ENCODE measurements at regions not wholly inside any gene's neighbourhood (a gene's known extent, or its start where the extent isn't known, plus 50 kb on each side); places are given as distances from the start of the nearest gene placed in this dataset.

DNA sequence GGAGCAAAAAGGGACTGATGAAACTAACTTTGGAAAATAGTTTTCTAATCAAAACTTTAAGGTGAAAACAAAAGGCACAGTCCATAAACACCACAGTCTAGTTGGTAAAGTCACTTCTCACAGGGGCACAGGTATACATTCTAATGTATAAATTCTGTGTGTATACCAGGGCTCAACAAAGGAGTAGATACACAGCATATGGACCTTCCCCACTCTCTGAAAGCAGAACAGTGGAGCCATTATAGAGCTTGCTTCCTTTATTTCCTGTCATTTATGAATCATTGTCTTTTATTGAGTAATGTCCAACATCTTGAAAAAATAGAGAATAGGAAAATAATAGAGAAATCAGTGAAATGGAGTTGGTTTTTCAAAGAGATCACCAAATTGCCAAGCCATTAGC, 746.5 kb upstream of the CHRM3 start:
- no peak overlapping the region for H2AFZ ChIP-seq (ENCODE audit: low read depth, low read length)

DNA sequence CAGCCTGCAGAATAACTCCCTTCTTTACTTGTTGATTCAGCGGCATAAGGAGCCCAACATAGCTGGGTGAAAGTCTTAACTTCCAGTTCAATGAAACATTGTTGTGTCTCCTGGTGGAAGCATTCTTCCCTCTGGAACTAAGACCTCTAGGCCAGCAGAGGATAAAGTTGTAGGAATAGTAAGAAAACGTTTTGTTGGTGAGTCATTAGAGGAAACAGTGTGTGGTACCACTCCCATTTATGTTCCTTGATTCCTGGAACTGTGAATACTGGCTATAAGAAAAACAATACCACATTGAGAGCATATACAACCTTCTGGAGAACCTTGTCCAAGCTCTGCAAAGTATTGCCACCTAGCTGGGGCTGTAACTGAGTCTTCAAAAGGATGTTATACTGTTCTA, 737.4 kb upstream of the ZP4 start:
- Histone ChIP-seq H3K4me2 (ENCODE audit: low read length) (no peak overlapping the region), H3F3A (ENCODE audit: insufficient read depth, low read length, poor library complexity, severe bottlenecking) (no peaks in the 10 kb centered on the region), H3K9me3 (ENCODE audit: low read length) (no peaks in the 10 kb centered on the region), H3K79me2 (replicated peaks; ENCODE audit: insufficient read depth, low read length) (no peaks in the 10 kb centered on the region), H3K9me2 (ENCODE audit: insufficient read depth, low read length) (no peaks in the 10 kb centered on the region), H3K27me3 (ENCODE audit: insufficient read depth, low read depth, low read length) (no peaks in the 10 kb centered on the region), H3K27ac (ENCODE audit: low read length) (no peak overlapping the region), H2AFZ (ENCODE audit: low read depth, low read length) (no peak overlapping the region), H4K20me1 (ENCODE audit: insufficient read depth) (no peaks in the 10 kb centered on the region), H3K4me3 (ENCODE audit: low read length) (no peak overlapping the region), H3K36me3 (ENCODE audit: insufficient read depth, low read length) (no peaks in the 10 kb centered on the region), H3K9ac (ENCODE audit: low read length) (no peak overlapping the region)
- TF ChIP-seq RAD21 (conservative IDR thresholded peaks at IDR 0.05) = no peak
- TF ChIP-seq SMC3 (conservative IDR thresholded peaks at IDR 0.05; ENCODE audit: poor library complexity) = no peak

More for the DNA sequence above, 746.5 kb upstream of the CHRM3 start:
- Histone ChIP-seq H3K4me2 (ENCODE audit: low read length) (no peak overlapping the region), H3K79me2 (replicated peaks; ENCODE audit: insufficient read depth, low read length) (no peaks in the 10 kb centered on the region), H3K9me2 (ENCODE audit: insufficient read depth, low read length) (no peaks in the 10 kb centered on the region), H3F3A (ENCODE audit: insufficient read depth, low read length, poor library complexity, severe bottlenecking) (no peaks in the 10 kb centered on the region), H3K9me3 (ENCODE audit: low read length) (no peaks in the 10 kb centered on the region), H3K4me3 (ENCODE audit: low read length) (no peak overlapping the region), H3K27me3 (ENCODE audit: insufficient read depth, low read depth, low read length) (no peaks in the 10 kb centered on the region), H3K36me3 (ENCODE audit: insufficient read depth, low read length) (no peaks in the 10 kb centered on the region), H3K9ac (ENCODE audit: low read length) (no peak overlapping the region), H4K20me1 (ENCODE audit: insufficient read depth) (no peaks in the 10 kb centered on the region), H3K27ac (ENCODE audit: low read length) (no peak overlapping the region)
- TF ChIP-seq RAD21 (conservative IDR thresholded peaks at IDR 0.05) = no peak
- TF ChIP-seq MXI1 (conservative IDR thresholded peaks at IDR 0.05; ENCODE audit: poor library complexity, severe bottlenecking) = no peak
- no peak for TF ChIP-seq EP300 (conservative IDR thresholded peaks at IDR 0.05; ENCODE audit: poor library complexity, severe bottlenecking)
- TF ChIP-seq EZH2 (IDR thresholded peaks at IDR 0.05; ENCODE audit: borderline replicate concordance, insufficient read depth, low read length, poor library complexity, severe bottlenecking) = no peak
- no peak for TF ChIP-seq SMC3 (conservative IDR thresholded peaks at IDR 0.05; ENCODE audit: poor library complexity)
- TF ChIP-seq POLR2AphosphoS5 (IDR thresholded peaks at IDR 0.05) = no peak
- TF ChIP-seq TAF1 (IDR thresholded peaks at IDR 0.05; ENCODE audit: low read depth) = no peak
- TF ChIP-seq, protein P1, sequence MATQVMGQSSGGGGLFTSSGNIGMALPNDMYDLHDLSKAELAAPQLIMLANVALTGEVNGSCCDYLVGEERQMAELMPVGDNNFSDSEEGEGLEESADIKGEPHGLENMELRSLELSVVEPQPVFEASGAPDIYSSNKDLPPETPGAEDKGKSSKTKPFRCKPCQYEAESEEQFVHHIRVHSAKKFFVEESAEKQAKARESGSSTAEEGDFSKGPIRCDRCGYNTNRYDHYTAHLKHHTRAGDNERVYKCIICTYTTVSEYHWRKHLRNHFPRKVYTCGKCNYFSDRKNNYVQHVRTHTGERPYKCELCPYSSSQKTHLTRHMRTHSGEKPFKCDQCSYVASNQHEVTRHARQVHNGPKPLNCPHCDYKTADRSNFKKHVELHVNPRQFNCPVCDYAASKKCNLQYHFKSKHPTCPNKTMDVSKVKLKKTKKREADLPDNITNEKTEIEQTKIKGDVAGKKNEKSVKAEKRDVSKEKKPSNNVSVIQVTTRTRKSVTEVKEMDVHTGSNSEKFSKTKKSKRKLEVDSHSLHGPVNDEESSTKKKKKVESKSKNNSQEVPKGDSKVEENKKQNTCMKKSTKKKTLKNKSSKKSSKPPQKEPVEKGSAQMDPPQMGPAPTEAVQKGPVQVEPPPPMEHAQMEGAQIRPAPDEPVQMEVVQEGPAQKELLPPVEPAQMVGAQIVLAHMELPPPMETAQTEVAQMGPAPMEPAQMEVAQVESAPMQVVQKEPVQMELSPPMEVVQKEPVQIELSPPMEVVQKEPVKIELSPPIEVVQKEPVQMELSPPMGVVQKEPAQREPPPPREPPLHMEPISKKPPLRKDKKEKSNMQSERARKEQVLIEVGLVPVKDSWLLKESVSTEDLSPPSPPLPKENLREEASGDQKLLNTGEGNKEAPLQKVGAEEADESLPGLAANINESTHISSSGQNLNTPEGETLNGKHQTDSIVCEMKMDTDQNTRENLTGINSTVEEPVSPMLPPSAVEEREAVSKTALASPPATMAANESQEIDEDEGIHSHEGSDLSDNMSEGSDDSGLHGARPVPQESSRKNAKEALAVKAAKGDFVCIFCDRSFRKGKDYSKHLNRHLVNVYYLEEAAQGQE (IDR thresholded peaks at IDR 0.05; ENCODE audit: borderline replicate concordance) = no peak
- TF ChIP-seq, protein P2, sequence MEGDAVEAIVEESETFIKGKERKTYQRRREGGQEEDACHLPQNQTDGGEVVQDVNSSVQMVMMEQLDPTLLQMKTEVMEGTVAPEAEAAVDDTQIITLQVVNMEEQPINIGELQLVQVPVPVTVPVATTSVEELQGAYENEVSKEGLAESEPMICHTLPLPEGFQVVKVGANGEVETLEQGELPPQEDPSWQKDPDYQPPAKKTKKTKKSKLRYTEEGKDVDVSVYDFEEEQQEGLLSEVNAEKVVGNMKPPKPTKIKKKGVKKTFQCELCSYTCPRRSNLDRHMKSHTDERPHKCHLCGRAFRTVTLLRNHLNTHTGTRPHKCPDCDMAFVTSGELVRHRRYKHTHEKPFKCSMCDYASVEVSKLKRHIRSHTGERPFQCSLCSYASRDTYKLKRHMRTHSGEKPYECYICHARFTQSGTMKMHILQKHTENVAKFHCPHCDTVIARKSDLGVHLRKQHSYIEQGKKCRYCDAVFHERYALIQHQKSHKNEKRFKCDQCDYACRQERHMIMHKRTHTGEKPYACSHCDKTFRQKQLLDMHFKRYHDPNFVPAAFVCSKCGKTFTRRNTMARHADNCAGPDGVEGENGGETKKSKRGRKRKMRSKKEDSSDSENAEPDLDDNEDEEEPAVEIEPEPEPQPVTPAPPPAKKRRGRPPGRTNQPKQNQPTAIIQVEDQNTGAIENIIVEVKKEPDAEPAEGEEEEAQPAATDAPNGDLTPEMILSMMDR (IDR thresholded peaks at IDR 0.05; ENCODE audit: poor library complexity, severe bottlenecking) = no peak

DNA sequence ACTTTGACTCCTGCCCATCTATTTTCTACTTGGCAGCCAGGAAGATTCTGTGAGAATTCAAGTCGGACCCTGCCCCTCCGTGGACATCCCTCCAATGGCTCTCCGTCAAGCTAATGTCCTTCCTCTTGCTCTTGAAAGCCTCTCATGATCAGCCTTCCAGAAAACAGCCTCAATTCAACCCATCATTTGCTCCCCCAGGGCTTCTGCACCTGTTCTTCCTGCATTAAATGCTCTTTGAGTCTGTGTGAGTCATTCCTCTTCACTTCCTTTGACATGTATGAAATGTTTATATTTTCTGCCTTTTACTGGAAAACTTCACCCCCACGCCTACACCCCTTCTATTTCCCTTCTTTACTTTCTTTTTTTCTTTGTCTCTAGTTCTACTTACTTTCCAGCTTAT, 734.1 kb upstream of the ZP4 start:
- H2AFZ ChIP-seq (ENCODE audit: low read depth, low read length) = no peak overlapping the region
- H3K27ac ChIP-seq (ENCODE audit: low read length) = no peak overlapping the region
- H3K27me3 ChIP-seq (ENCODE audit: insufficient read depth, low read depth, low read length) = no peaks in the 10 kb centered on the region
- H3K79me2 ChIP-seq (replicated peaks; ENCODE audit: insufficient read depth, low read length) = no peaks in the 10 kb centered on the region
- H4K20me1 ChIP-seq (ENCODE audit: insufficient read depth) = no peaks in the 10 kb centered on the region
- H3K4me3 ChIP-seq (ENCODE audit: low read length) = no peak overlapping the region
- H3K4me2 ChIP-seq (ENCODE audit: low read length) = no peak overlapping the region
- H3K36me3 ChIP-seq (ENCODE audit: insufficient read depth, low read length) = no peaks in the 10 kb centered on the region
- no peak for TF ChIP-seq EP300 (conservative IDR thresholded peaks at IDR 0.05; ENCODE audit: poor library complexity, severe bottlenecking)
- H3F3A ChIP-seq (ENCODE audit: insufficient read depth, low read length, poor library complexity, severe bottlenecking) = no peaks in the 10 kb centered on the region
- no peaks in the 10 kb centered on the region for H3K9me3 ChIP-seq (ENCODE audit: low read length)
- no peak overlapping the region for H3K9ac ChIP-seq (ENCODE audit: low read length)
- H3K9me2 ChIP-seq (ENCODE audit: insufficient read depth, low read length) = no peaks in the 10 kb centered on the region

All from neural cell (in vitro differentiated cells).